AG09319 (cell line): ENCODE measurements at regions not wholly inside any gene's neighbourhood (a gene's known extent, or its start where the extent isn't known, plus 50 kb on each side); places are given as distances from the start of the nearest gene placed in this dataset.

Source experiments
- DNase-seq: peaks from one replicate; pipeline ENCODE4 v3.0.0-alpha.2; 2010; ENCODE audit warnings: low read depth; ENCODE audit errors: extremely low read depth
- TF ChIP-seq, protein P1 (sequence below): IDR thresholded peaks from 2 replicates; pipeline ENCODE4 v1.5.1; 2011; ENCODE audit warnings: low read depth, mild to moderate bottlenecking, inconsistent platforms, low read length, moderate library complexity

DNA sequence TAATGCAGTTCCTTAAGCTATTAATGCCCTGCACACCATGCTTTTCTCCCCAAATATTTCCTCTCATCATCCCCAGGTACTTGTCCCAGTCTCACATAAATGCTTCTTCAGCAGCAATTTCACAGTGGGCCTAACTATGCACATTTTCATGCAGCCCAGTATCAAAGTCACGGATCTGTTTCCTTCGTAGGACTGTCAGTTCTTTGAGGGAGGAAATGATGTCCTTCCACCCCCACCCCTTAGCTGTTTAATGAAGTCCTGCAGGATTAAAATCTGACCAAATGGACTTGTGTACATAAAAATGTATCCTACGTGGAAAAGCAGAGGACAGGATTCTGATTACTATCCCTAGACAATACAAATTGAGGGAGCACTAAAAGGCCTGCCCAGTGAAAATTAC is 68.6 kb upstream of the ARGLU1 start:
- TF ChIP-seq, protein P1, sequence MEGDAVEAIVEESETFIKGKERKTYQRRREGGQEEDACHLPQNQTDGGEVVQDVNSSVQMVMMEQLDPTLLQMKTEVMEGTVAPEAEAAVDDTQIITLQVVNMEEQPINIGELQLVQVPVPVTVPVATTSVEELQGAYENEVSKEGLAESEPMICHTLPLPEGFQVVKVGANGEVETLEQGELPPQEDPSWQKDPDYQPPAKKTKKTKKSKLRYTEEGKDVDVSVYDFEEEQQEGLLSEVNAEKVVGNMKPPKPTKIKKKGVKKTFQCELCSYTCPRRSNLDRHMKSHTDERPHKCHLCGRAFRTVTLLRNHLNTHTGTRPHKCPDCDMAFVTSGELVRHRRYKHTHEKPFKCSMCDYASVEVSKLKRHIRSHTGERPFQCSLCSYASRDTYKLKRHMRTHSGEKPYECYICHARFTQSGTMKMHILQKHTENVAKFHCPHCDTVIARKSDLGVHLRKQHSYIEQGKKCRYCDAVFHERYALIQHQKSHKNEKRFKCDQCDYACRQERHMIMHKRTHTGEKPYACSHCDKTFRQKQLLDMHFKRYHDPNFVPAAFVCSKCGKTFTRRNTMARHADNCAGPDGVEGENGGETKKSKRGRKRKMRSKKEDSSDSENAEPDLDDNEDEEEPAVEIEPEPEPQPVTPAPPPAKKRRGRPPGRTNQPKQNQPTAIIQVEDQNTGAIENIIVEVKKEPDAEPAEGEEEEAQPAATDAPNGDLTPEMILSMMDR, result no peak

DNA sequence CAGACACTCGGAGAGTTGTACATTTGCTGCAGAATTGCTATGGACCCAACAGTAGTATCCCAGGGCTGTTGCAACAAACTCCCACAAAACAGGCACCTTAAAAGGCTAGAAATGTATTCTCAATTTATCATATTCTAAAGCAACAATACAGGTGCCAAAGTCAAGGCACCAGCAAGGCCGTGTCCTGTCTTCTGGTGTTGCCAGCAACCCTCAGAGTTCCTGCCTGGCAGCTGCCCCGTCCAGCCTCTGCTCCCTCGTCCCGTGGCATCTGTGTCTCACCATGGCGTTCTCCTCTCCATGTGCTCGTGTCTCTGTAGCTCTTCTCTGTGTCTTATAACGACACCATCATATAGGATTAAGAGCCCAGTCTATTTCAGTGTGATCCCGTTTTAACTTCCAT is 67.7 kb upstream of the ARGLU1 start:
- TF ChIP-seq, protein P1, result no peak
- DNase-seq, result no peak

More for the DNA sequence above, 68.6 kb upstream of the ARGLU1 start:
- no peak for DNase-seq

DNA sequence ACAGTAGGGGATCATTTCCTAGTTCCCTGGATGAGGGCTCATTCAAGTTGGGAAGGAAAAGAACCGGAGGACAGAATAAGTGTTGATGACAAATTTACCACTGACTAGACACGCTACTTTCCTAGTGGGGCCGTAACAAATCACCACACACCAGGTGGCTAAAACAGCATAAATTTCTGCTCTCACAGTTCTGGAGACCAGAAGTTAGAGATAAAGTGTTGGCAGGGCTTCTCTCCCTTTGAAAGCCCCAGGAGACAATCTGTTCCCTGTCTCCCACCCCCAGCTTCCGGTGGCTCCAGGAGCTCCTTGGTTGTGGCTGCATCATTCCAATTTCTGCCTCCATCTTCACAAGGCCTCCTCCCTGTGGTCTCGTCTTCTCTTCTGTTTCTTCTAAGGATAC is 65.4 kb upstream of the ARGLU1 start:
- DNase-seq, result no peak
- TF ChIP-seq, protein P1, result no peak

DNA sequence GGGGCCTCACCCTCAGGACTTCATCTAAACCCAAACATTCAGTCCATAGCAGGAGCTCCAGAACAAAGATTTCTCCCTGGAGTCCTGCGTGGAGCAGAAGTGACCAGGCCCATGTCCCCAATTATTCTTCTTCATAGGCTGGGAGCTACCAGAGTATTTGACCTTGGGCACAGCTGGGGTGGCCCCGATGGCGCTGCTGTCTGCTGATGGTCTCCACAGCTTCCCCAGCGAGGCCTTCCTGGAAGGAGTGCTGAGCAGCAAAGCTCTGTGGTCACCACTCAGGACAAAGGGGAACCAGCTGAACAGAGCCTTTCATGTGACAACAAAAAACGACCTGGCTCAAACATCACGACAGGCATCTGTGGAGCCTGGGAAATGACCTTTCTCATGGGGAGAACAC is 62.7 kb upstream of the ARGLU1 start:
- DNase-seq, result no peak

DNA sequence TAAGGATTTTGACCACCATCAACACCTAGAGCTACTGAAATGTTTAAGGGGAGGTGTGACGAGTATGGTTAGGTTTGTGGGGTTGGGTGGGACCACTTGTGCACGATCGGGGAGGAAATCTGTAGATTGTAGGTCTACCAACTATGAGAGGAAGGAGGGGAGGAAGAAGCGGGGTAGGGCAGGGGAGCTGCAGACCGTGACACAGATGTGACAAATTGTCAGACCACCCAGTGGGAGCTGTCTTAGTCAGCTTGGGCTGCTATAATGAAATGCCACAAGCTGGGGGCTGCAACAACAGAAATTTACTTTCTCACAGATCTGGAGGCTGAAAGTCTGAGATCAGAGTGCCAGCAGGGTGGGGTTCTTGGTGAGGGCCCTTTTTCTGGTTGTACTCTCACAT is 62.2 kb upstream of the ARGLU1 start:
- TF ChIP-seq, protein P1, result no peak
- no peak for DNase-seq

More for the DNA sequence above, 62.7 kb upstream of the ARGLU1 start:
- TF ChIP-seq, protein P1, result no peak

DNA sequence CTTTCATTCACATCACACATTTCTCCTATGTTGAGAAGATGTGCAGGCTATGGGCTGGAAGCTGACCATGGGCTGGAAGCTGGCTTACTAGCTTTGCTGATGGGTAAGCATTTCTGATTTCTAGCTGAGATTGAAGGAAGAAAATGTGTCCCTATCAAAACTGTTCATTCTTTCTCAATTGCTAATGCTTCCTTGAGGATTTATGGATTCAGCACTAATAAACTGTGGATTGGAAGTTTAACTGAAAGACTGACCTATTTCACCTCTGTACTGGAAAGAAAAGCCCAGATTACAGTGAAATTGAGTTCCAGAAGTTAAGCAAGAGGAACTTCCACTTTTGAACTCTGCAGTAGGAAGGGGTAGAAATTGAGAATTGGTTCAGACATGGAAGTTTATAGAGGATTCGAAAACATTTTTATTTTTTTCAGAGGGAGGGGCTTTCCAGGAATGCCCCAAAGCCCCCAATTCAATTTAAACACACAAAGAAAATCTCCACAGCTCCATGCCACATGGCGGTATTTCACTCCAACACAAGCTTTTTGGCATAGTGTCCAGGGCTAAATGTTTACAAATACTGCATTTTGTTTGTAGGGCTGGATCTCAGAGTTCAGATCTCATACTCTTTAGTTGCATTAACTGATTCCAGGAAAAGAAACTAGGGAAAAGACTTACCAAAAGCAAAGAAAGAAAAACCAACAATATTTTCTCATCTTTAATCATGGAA is 61.2 kb upstream of the ARGLU1 start:
- DNase-seq, result no peak
- TF ChIP-seq, protein P1, result no peak

DNA sequence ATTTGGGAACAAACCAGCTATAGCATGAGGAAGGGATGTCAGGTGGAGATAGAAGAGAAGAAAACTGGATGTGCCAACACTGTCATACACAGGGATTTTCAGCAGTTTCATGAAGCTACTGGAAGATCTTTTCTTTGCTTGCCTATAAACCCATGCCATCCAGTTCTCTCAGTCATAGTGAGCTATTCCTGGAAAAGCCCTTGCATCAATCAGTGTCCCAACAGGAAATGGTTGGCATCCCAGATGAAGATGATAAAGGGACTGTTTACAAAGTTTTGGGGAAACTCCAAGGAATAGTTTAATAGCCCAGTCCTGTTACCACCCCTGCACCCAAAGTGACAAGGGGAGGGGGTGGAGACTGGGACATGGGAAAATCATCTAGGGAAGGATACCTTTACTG is 58.5 kb upstream of the ARGLU1 start:
- no peak for DNase-seq
- TF ChIP-seq, protein P1, result no peak
